ENCODE measurements at regions not wholly inside any gene's neighbourhood (a gene's known extent, or its start where the extent isn't known, plus 50 kb on each side); places are given as distances from the start of the nearest gene placed in this dataset.
"Not testable (repeated sequence)": the region's sequence is repeated elsewhere in the genome, so short reads cannot be mapped to it uniquely, and the experiment has no call there.

DNA sequence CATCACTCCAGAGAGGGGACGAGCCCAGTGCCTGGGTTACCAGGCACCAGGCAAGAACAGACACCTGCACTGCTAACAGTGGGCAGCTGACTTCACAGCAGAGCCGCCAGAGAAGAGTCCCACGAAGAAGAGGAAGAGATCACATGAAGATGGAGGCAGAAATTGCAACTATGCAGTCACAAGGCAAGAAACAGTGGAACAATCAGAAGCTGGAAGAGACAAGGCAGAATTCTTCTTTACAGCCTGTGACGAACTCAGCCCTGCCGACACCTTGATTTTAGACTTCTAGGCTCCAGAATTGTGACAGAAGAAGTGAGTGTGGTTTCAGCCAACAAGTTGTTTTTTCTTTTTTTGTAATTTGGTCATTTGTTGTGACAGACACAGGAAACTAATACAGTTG is 59.2 kb downstream of the IL12A start:
- Mint-ChIP-seq H3K9me3 (ENCODE audit: insufficient read depth) (peaks cover 5% of the 10 kb centered on the region), H3K27ac (no peak overlapping the region), H3K4me3 (no peak overlapping the region), H3K4me1 (ENCODE audit: low read depth) (no peaks in the 10 kb centered on the region), H3K27me3 (ENCODE audit: low read depth) (no peaks in the 10 kb centered on the region), H3K36me3 (ENCODE audit: low read depth) (no peaks in the 10 kb centered on the region)
- ATAC-seq (no peak), DNase-seq (no peak)
- POLR2A ChIA-PET, result no interaction called here
- CTCF ChIA-PET, result no interaction called here

GRCh38 chr3:160049038-160049437 is 60.4 kb downstream of the IL12A start:
- Mint-ChIP-seq H3K36me3 (ENCODE audit: low read depth) (no peaks in the 10 kb centered on the region), H3K4me3 (no peak overlapping the region), H3K9me3 (ENCODE audit: insufficient read depth) (peaks cover under 1% of the 10 kb centered on the region), H3K27me3 (ENCODE audit: low read depth) (no peaks in the 10 kb centered on the region), H3K4me1 (ENCODE audit: low read depth) (no peaks in the 10 kb centered on the region), H3K27ac (no peak overlapping the region)
- ChIA-PET POLR2A (no interaction called here), CTCF (interaction anchor here (1.3 kb wide), 1 partner anchor 9 kb away, joined by 5 read pairs; no protein-coding TSS in a partner anchor)
- ATAC-seq, result no peak
- no peak for DNase-seq

GRCh38 chr3:160049565-160049964 is 60.9 kb downstream of the IL12A start:
- Mint-ChIP-seq H3K9me3 (ENCODE audit: insufficient read depth) (no peaks in the 10 kb centered on the region), H3K27me3 (ENCODE audit: low read depth) (peaks cover 2% of the 10 kb centered on the region), H3K4me3 (no peak overlapping the region), H3K4me1 (ENCODE audit: low read depth) (no peaks in the 10 kb centered on the region), H3K27ac (no peak overlapping the region), H3K36me3 (ENCODE audit: low read depth) (no peaks in the 10 kb centered on the region)
- DNase-seq (no peak), ATAC-seq (no peak)
- ChIA-PET POLR2A (no interaction called here), CTCF (interaction anchor here (1.3 kb wide), 1 partner anchor 10 kb away, joined by 5 read pairs; no protein-coding TSS in a partner anchor)

GRCh38 chr3:160049988-160050387 is 61.4 kb downstream of the IL12A start:
- H3K27ac Mint-ChIP-seq, result no peak overlapping the region
- no peak for DNase-seq
- no peak for ATAC-seq
- H3K36me3 Mint-ChIP-seq (ENCODE audit: low read depth), result no peaks in the 10 kb centered on the region
- no peaks in the 10 kb centered on the region for H3K9me3 Mint-ChIP-seq (ENCODE audit: insufficient read depth)
- H3K4me3 Mint-ChIP-seq, result no peak overlapping the region
- peaks cover 2% of the 10 kb centered on the region for H3K27me3 Mint-ChIP-seq (ENCODE audit: low read depth)
- ChIA-PET CTCF (interaction anchor here (1.3 kb wide), 1 partner anchor 10 kb away, joined by 5 read pairs; no protein-coding TSS in a partner anchor), POLR2A (no interaction called here)
- no peaks in the 10 kb centered on the region for H3K4me1 Mint-ChIP-seq (ENCODE audit: low read depth)

GRCh38 chr3:160052385-160053047 is 63.9 kb downstream of the IL12A start:
- POLR2A ChIA-PET, result no interaction called here

GRCh38 chr3:160053048-160053391 is 64.4 kb downstream of the IL12A start:
- H3K4me3 Mint-ChIP-seq, result no peak overlapping the region
- peaks cover 2% of the 10 kb centered on the region for H3K27me3 Mint-ChIP-seq (ENCODE audit: low read depth)
- CTCF ChIA-PET, result no interaction called here
- H3K9me3 Mint-ChIP-seq (ENCODE audit: insufficient read depth), result no peaks in the 10 kb centered on the region
- H3K36me3 Mint-ChIP-seq (ENCODE audit: low read depth), result no peaks in the 10 kb centered on the region
- POLR2A ChIA-PET, result no interaction called here
- no peaks in the 10 kb centered on the region for H3K4me1 Mint-ChIP-seq (ENCODE audit: low read depth)
- H3K27ac Mint-ChIP-seq, result no peak overlapping the region
- no peak for DNase-seq
- no peak for ATAC-seq

More at GRCh38 chr3:160052385-160053047, 63.9 kb downstream of the IL12A start:
- Mint-ChIP-seq H3K4me1 (ENCODE audit: low read depth) (no peaks in the 10 kb centered on the region), H3K36me3 (ENCODE audit: low read depth) (no peaks in the 10 kb centered on the region), H3K27me3 (ENCODE audit: low read depth) (peaks cover 2% of the 10 kb centered on the region), H3K27ac (no peak overlapping the region), H3K4me3 (no peak overlapping the region), H3K9me3 (ENCODE audit: insufficient read depth) (no peaks in the 10 kb centered on the region)
- ATAC-seq (no peak), DNase-seq (no peak)
- CTCF ChIA-PET, result interaction anchor here (1.5 kb wide), 1 partner anchor 44 kb away, joined by 4 read pairs; no protein-coding TSS in a partner anchor

DNA sequence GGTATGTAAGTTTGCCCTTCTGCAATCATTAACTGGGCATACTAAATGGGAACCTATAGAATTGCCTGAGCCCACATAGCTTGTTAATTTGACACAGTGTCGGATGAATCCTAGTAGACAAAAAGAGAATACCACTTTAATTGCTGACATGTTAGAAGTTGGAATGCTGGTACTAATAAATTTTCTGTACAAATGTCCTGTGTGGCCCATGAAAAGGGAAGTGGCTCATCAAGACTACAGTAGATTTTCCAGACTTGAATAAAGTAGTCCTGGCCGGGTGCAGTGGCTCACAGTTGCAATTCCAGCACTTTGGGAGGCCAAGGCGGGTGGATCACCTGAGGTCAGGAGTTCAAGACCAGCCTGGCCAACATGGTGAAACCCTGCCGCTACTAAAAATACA is 66.2 kb downstream of the IL12A start:
- H3K36me3 Mint-ChIP-seq (ENCODE audit: low read depth); H3K27me3 Mint-ChIP-seq (ENCODE audit: low read depth); ATAC-seq; H3K27ac Mint-ChIP-seq; H3K4me3 Mint-ChIP-seq; DNase-seq; H3K9me3 Mint-ChIP-seq (ENCODE audit: insufficient read depth); POLR2A ChIA-PET; CTCF ChIA-PET; H3K4me1 Mint-ChIP-seq (ENCODE audit: low read depth): not testable (repeated sequence)

GRCh38 chr3:160055659-160056058 is 67.0 kb downstream of the IL12A start:
- Mint-ChIP-seq H3K27ac (no peak overlapping the region), H3K9me3 (ENCODE audit: insufficient read depth) (no peaks in the 10 kb centered on the region), H3K4me3 (no peak overlapping the region), H3K4me1 (ENCODE audit: low read depth) (no peaks in the 10 kb centered on the region), H3K36me3 (ENCODE audit: low read depth) (no peaks in the 10 kb centered on the region), H3K27me3 (ENCODE audit: low read depth) (peaks cover 2% of the 10 kb centered on the region)
- POLR2A ChIA-PET, result no interaction called here
- ATAC-seq (no peak), DNase-seq (no peak)
- CTCF ChIA-PET, result no interaction called here

DNA sequence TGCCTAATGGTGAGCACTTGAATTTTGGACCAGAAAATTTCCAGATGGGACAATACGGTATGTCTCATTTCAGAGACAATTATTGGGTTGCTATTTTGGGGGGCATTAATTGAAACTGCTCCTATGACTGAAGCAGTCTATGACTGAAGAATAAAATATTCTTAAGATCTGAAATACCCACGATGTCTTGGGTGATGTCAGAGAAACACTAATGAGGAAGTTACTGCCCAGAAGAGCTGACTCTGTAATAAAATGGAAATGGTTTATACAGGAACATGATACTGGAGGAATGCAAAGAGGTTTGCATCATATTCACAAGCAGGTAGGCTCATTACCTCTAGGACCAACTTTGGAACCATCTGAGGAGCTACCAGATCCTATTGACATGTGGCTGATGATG is 68.7 kb downstream of the IL12A start:
- POLR2A ChIA-PET, result no interaction called here
- no peak overlapping the region for H3K4me3 Mint-ChIP-seq
- ATAC-seq (no peak), DNase-seq (no peak)
- no peaks in the 10 kb centered on the region for H3K9me3 Mint-ChIP-seq (ENCODE audit: insufficient read depth)
- peaks cover 6% of the 10 kb centered on the region for H3K4me1 Mint-ChIP-seq (ENCODE audit: low read depth)
- CTCF ChIA-PET, result no interaction called here
- H3K27ac Mint-ChIP-seq, result no peak overlapping the region
- peaks cover 8% of the 10 kb centered on the region for H3K27me3 Mint-ChIP-seq (ENCODE audit: low read depth)
- H3K36me3 Mint-ChIP-seq (ENCODE audit: low read depth), result no peaks in the 10 kb centered on the region

GRCh38 chr3:160060409-160061027 is 71.9 kb downstream of the IL12A start:
- peaks cover 6% of the 10 kb centered on the region for H3K27me3 Mint-ChIP-seq (ENCODE audit: low read depth)
- CTCF ChIA-PET, result no interaction called here
- H3K4me1 Mint-ChIP-seq (ENCODE audit: low read depth), result peaks cover 10% of the 10 kb centered on the region
- H3K36me3 Mint-ChIP-seq (ENCODE audit: low read depth), result no peaks in the 10 kb centered on the region
- ATAC-seq (no peak), DNase-seq (no peak)
- POLR2A ChIA-PET, result no interaction called here
- H3K27ac Mint-ChIP-seq, result no peak overlapping the region
- H3K9me3 Mint-ChIP-seq (ENCODE audit: insufficient read depth), result no peaks in the 10 kb centered on the region
- no peak overlapping the region for H3K4me3 Mint-ChIP-seq

DNA sequence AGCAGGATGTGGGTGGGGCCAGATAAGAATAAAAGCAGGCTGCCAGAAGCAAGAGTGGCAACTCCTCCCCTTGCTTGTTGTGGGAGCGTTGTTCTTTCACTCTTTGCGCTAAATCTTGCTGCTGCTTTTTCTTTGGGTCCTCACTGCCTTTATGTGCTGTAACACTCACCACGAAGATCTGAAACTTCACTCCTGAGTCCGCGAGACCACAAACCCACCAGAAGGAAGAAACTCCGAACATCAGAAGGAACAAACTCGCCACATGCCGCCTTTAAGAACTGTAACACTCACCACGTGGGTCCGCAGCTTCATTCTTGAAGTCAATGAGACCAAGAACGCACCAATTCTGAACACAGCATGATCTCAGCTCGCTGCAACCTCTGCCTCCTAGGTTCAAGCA is 72.9 kb downstream of the IL12A start:
- Mint-ChIP-seq H3K27ac (no peak overlapping the region), H3K36me3 (ENCODE audit: low read depth) (no peaks in the 10 kb centered on the region), H3K9me3 (ENCODE audit: insufficient read depth) (no peaks in the 10 kb centered on the region), H3K4me3 (peak overlapping the region; percentile 56), H3K4me1 (ENCODE audit: low read depth) (peaks cover 10% of the 10 kb centered on the region), H3K27me3 (ENCODE audit: low read depth) (peaks cover 6% of the 10 kb centered on the region)
- DNase-seq, result peak; percentile 27
- ATAC-seq, result no peak
- POLR2A ChIA-PET, result no interaction called here
- CTCF ChIA-PET, result no interaction called here

DNA sequence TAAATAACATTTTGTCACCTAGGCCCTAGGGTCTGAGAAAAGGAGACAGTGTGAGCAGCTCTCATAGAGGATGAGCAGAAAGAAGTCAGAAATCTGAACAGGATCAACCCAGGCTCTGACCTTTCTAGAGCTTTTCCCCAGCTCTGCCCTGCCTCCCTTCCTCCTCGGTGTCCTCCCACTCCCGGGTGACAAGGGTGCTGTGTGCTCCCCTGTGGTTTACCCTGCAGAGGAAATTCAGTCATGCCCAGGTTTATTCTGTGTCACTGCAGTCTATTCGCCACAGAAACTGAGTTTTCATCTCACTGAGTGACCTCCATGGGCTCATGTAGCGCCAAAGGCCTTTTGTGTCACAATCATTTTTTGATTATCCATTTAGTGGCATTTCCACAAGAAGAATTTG is 76.6 kb downstream of the IL12A start:
- ATAC-seq, result no peak
- H3K27me3 Mint-ChIP-seq (ENCODE audit: low read depth), result peaks cover 6% of the 10 kb centered on the region
- H3K4me3 Mint-ChIP-seq, result no peak overlapping the region
- POLR2A ChIA-PET, result no interaction called here
- no peaks in the 10 kb centered on the region for H3K36me3 Mint-ChIP-seq (ENCODE audit: low read depth)
- DNase-seq, result no peak
- CTCF ChIA-PET, result no interaction called here
- H3K4me1 Mint-ChIP-seq (ENCODE audit: low read depth), result peaks cover 10% of the 10 kb centered on the region
- H3K9me3 Mint-ChIP-seq (ENCODE audit: insufficient read depth), result no peaks in the 10 kb centered on the region
- no peak overlapping the region for H3K27ac Mint-ChIP-seq

- H3K36me3 Mint-ChIP-seq (ENCODE audit: low read depth), result no peaks in the 10 kb centered on the region
- no peaks in the 10 kb centered on the region for H3K9me3 Mint-ChIP-seq (ENCODE audit: insufficient read depth)
These were observed 77.2 kb downstream of the IL12A start for GRCh38 chr3:160065786-160066185.

More at GRCh38 chr3:160065786-160066185, 77.2 kb downstream of the IL12A start:
- H3K4me1 Mint-ChIP-seq (ENCODE audit: low read depth), result peaks cover 10% of the 10 kb centered on the region
- H3K27ac Mint-ChIP-seq, result no peak overlapping the region
- ChIA-PET POLR2A (no interaction called here), CTCF (interaction anchor here (1.2 kb wide), 1 partner anchor 34 kb away, joined by 3 read pairs; no protein-coding TSS in a partner anchor)
- ATAC-seq, result no peak
- peaks cover 6% of the 10 kb centered on the region for H3K27me3 Mint-ChIP-seq (ENCODE audit: low read depth)
- no peak overlapping the region for H3K4me3 Mint-ChIP-seq
- no peak for DNase-seq

All from activated CD8-positive, alpha-beta T cell treated with anti-CD3 and anti-CD28 coated beads, Interleukin-2, amount 10 ng/mL, durations not matched to agents 7 days and 5 days (primary cell).